MM.1S (cell line): ENCODE measurements at regions not wholly inside any gene's neighbourhood (a gene's known extent, or its start where the extent isn't known, plus 50 kb on each side); places are given as distances from the start of the nearest gene placed in this dataset.

Source experiments
- DNase-seq: peaks from one replicate; pipeline ENCODE4 v3.0.0-alpha.2; 2015
- H2AFZ ChIP-seq: fragments of 300-600 bp; sonication (generic); 2 replicates; pipeline ENCODE4 v1.6.0; 2016; ENCODE audit warnings: antibody characterized with exemption, low read length
- H3F3A ChIP-seq: fragments of 300-600 bp; sonication (generic); 2 replicates; pipeline ENCODE4 v1.6.1; 2016; ENCODE audit warnings: mild to moderate bottlenecking, antibody characterized with exemption, low read length, moderate library complexity, mixed read lengths; ENCODE audit not compliant: insufficient read depth
- H3K27ac ChIP-seq: fragments of 300-600 bp; sonication (generic); 2 replicates; pipeline ENCODE4 v1.5.1; 2016; ENCODE audit warnings: mild to moderate bottlenecking, low read length
- H3K27me3 ChIP-seq: fragments of 300-600 bp; sonication (generic); replicated peaks from 2 replicates; pipeline ENCODE4 v1.6.0; 2016; ENCODE audit warnings: low read length; ENCODE audit not compliant: insufficient read depth
- H3K36me3 ChIP-seq: fragments of 300-600 bp; sonication (generic); replicated peaks from 2 replicates; pipeline ENCODE4 v1.6.1; 2016; ENCODE audit warnings: mild to moderate bottlenecking, low read length, mixed read lengths; ENCODE audit not compliant: insufficient read depth
- H3K4me1 ChIP-seq: fragments of 300-600 bp; sonication (generic); 2 replicates; pipeline ENCODE4 v1.6.1; 2016; ENCODE audit warnings: low read length, mixed read lengths
- H3K4me2 ChIP-seq: fragments of 300-600 bp; sonication (generic); 2 replicates; pipeline ENCODE4 v1.6.0; 2016; ENCODE audit warnings: low read depth, low read length
- H3K4me3 ChIP-seq: fragments of 300-600 bp; sonication (generic); 2 replicates; pipeline ENCODE4 v1.5.1; 2016; ENCODE audit warnings: low read length, mixed read lengths
- H3K79me2 ChIP-seq: fragments of 300-600 bp; sonication (generic); 2 replicates; pipeline ENCODE4 v1.6.1; 2016; ENCODE audit warnings: mixed run types, low read length, mixed read lengths
- H3K9ac ChIP-seq: fragments of 300-600 bp; sonication (generic); 2 replicates; pipeline ENCODE4 v1.6.1; 2016; ENCODE audit warnings: low read length, mixed read lengths
- H3K9me2 ChIP-seq: fragments of 300-600 bp; sonication (generic); replicated peaks from 2 replicates; pipeline ENCODE4 v1.6.1; 2016; ENCODE audit warnings: mild to moderate bottlenecking, low read length, mixed read lengths; ENCODE audit not compliant: insufficient read depth
- H3K9me3 ChIP-seq: fragments of 300-600 bp; sonication (generic); replicated peaks from 2 replicates; pipeline ENCODE4 v1.6.1; 2016; ENCODE audit warnings: mild to moderate bottlenecking, low read length, mixed read lengths; ENCODE audit not compliant: insufficient read depth
- H4K20me1 ChIP-seq: fragments of 300-600 bp; sonication (generic); 2 replicates; pipeline ENCODE4 v1.6.1; 2016; ENCODE audit warnings: mild to moderate bottlenecking, low read length, moderate library complexity, mixed read lengths; ENCODE audit not compliant: insufficient read depth
- CTCF ChIP-seq: fragments of 300-600 bp; sonication (generic); IDR thresholded peaks from 2 replicates; pipeline ENCODE4 v1.5.1; 2016; ENCODE audit warnings: antibody characterized with exemption, low read length, mixed read lengths
- EZH2 ChIP-seq: fragments of 300-600 bp; sonication (generic); optimal IDR thresholded peaks from 2 replicates; pipeline ENCODE3; 2017; ENCODE audit warnings: low read depth, mild to moderate bottlenecking, antibody characterized with exemption, low read length, mixed read lengths
- EZH2phosphoT487 ChIP-seq: fragments of 300-600 bp; sonication (generic); IDR thresholded peaks from 2 replicates; pipeline ENCODE4 v1.6.1; 2018; ENCODE audit warnings: antibody characterized with exemption, low read length

DNA sequence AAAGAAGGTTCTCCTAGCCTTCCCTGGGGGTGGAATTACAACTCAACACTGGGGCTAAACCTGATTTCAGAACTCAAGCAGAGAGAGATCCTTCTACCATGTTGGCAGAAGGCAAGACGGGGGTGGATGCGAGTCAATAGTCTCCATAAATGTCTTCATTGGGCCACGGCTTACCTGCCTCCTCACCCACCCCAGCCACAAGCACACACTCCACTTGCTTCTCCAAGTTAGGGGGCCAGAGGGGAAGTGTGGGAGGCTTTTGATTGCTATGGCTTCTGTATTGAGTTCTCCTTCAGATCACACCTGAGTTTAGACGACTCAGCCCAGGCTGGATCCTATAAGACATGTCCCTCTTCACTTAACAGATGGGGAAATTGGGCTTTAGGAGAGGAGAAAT lies 178.9 kb downstream of the UACA start:
- no peak overlapping the region for H3K4me3 ChIP-seq

GRCh38 chr15:70583006-70583405 lies 180.4 kb downstream of the UACA start:
- no peak overlapping the region for H3K27ac ChIP-seq
- TF ChIP-seq CTCF: no peak

More for the DNA sequence above, 178.9 kb downstream of the UACA start:
- no peak overlapping the region for H3K9ac ChIP-seq
- H3K4me1 ChIP-seq: no peaks in the 10 kb centered on the region
- TF ChIP-seq EZH2phosphoT487 (no peak), CTCF (no peak), EZH2 (no peak)
- H3K27ac ChIP-seq: no peak overlapping the region
- H3K4me2 ChIP-seq: no peak overlapping the region
- H3K9me2 ChIP-seq: no peaks in the 10 kb centered on the region
- H2AFZ ChIP-seq: no peak overlapping the region
- no peaks in the 10 kb centered on the region for H3K79me2 ChIP-seq
- no peaks in the 10 kb centered on the region for H3K27me3 ChIP-seq
- DNase-seq: no peak
- H3K9me3 ChIP-seq: no peaks in the 10 kb centered on the region
- H4K20me1 ChIP-seq: no peaks in the 10 kb centered on the region
- no peaks in the 10 kb centered on the region for H3F3A ChIP-seq
- H3K36me3 ChIP-seq: no peaks in the 10 kb centered on the region

DNA sequence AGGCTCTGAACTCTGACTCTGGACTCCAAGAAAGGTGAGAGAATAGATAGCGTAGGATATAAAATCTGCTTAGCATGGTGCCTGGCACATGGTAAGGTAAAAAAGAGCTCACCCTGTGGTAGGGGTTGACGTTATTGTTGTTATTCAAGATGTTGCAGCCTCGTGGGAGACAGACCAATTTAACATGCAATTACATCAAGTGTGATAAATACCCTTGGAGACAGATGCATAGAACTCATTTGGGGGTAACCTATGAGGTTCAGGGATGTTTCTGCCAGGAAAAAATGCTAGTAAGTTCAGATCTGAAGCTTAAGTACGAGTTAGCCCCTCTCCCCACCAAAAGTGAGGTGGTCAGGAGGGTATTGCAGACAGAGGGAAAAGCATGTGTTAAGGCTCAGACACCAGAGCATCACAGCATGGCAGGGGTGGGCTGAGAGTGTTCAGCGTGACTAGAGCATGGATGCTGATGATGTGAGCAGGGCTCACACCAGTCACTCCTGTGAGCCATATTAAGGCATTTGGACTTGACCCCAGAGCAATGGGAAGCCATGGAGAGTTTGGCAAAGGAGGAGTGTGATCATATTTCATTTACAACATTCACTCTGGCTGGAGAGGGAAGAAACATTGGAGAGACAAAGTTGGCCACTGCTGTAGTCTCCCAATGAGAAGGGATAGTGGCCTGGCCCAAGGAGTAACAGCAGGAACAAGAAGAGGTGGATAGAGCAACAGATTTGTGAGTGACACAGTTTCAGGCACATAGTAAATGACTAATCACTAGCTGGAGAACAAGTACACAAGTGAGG lies 181.0 kb downstream of the UACA start:
- Histone ChIP-seq H3K9me2 (no peaks in the 10 kb centered on the region), H3K79me2 (no peaks in the 10 kb centered on the region), H3K4me1 (no peaks in the 10 kb centered on the region), H3K9ac (no peak overlapping the region), H3K27ac (no peak overlapping the region), H3K9me3 (no peaks in the 10 kb centered on the region), H3F3A (no peaks in the 10 kb centered on the region), H3K4me2 (no peak overlapping the region), H3K4me3 (no peak overlapping the region), H2AFZ (no peak overlapping the region), H4K20me1 (no peaks in the 10 kb centered on the region), H3K27me3 (no peaks in the 10 kb centered on the region), H3K36me3 (no peaks in the 10 kb centered on the region)
- TF ChIP-seq EZH2phosphoT487: no peak
- no peak for TF ChIP-seq CTCF
- no peak for TF ChIP-seq EZH2
- DNase-seq: no peak

More at GRCh38 chr15:70583006-70583405, 180.4 kb downstream of the UACA start:
- no peak overlapping the region for H3K9ac ChIP-seq
- H3K27me3 ChIP-seq: no peaks in the 10 kb centered on the region
- H3F3A ChIP-seq: no peaks in the 10 kb centered on the region
- no peak for DNase-seq
- H3K4me2 ChIP-seq: no peak overlapping the region
- H3K36me3 ChIP-seq: no peaks in the 10 kb centered on the region
- H3K9me3 ChIP-seq: no peaks in the 10 kb centered on the region
- no peak overlapping the region for H2AFZ ChIP-seq
- no peaks in the 10 kb centered on the region for H3K79me2 ChIP-seq
- no peaks in the 10 kb centered on the region for H3K9me2 ChIP-seq
- no peak overlapping the region for H3K4me3 ChIP-seq
- no peaks in the 10 kb centered on the region for H4K20me1 ChIP-seq
- no peaks in the 10 kb centered on the region for H3K4me1 ChIP-seq
